T-helper 17 cell (primary cell): ENCODE measurements at regions not wholly inside any gene's neighbourhood (a gene's known extent, or its start where the extent isn't known, plus 50 kb on each side); places are given as distances from the start of the nearest gene placed in this dataset.

Experiments used
- ATAC-seq: fragments of 150-1000 bp; cut with Tn5 transposase; 2 replicates; pipeline ENCODE4 v1.10.0; 2021; ENCODE audit warnings: mild to moderate bottlenecking, moderate library complexity
- DNase-seq, 3 donors: peaks; one replicate each; pipeline versions ENCODE4 v3.0.0 to v3.0.0-alpha.2; 2020 to 2021
- H3K9me3 ChIP-seq: one replicate; pipeline ENCODE4 v1.7.0; 2013; ENCODE audit warnings: low read length, mild to moderate bottlenecking; ENCODE audit not compliant: control insufficient read depth, poor library complexity, severe bottlenecking
- H3K27ac Mint-ChIP-seq: one replicate; pipeline ENCODE4 v1.8.0; 2022; ENCODE audit warnings: mild to moderate bottlenecking, moderate library complexity, mixed read lengths
- H3K27me3 Mint-ChIP-seq: one replicate; pipeline ENCODE4 v1.8.0; 2022; ENCODE audit warnings: mixed read lengths
- H3K36me3 Mint-ChIP-seq: one replicate; pipeline ENCODE4 v1.8.0; 2022; ENCODE audit warnings: low read depth, mixed read lengths
- H3K4me1 Mint-ChIP-seq: one replicate; pipeline ENCODE4 v1.8.0; 2022; ENCODE audit warnings: mild to moderate bottlenecking, mixed read lengths
- H3K4me3 Mint-ChIP-seq: one replicate; pipeline ENCODE4 v1.8.0; 2022; ENCODE audit warnings: mild to moderate bottlenecking, moderate library complexity, mixed read lengths

GRCh38 chr9:107951511-107951910 is 461.9 kb upstream of the KLF4 start:
- H3K9me3 ChIP-seq = no peaks in the 10 kb centered on the region
- no peaks in the 10 kb centered on the region for H3K27me3 Mint-ChIP-seq
- no peak for ATAC-seq
- no peaks in the 10 kb centered on the region for H3K4me1 Mint-ChIP-seq
- no peaks in the 10 kb centered on the region for H3K36me3 Mint-ChIP-seq
- no peak overlapping the region for H3K4me3 Mint-ChIP-seq
- no peak for DNase-seq
- no peak overlapping the region for H3K27ac Mint-ChIP-seq

- Mint-ChIP-seq H3K4me3 (no peak overlapping the region), H3K36me3 (no peaks in the 10 kb centered on the region), H3K27me3 (no peaks in the 10 kb centered on the region), H3K27ac (no peak overlapping the region), H3K4me1 (no peaks in the 10 kb centered on the region)
- H3K9me3 ChIP-seq = no peaks in the 10 kb centered on the region
- ATAC-seq = no peak
- DNase-seq = no peak
These were observed 459.5 kb upstream of the KLF4 start for GRCh38 chr9:107949061-107949460.

- Mint-ChIP-seq H3K27me3 (no peaks in the 10 kb centered on the region), H3K4me3 (no peak overlapping the region), H3K27ac (no peak overlapping the region), H3K36me3 (no peaks in the 10 kb centered on the region), H3K4me1 (no peaks in the 10 kb centered on the region)
- H3K9me3 ChIP-seq = no peaks in the 10 kb centered on the region
- ATAC-seq (no peak), DNase-seq (no peak)
These were observed 459.0 kb upstream of the KLF4 start for GRCh38 chr9:107948601-107949000.

- DNase-seq (no peak), ATAC-seq (no peak)
- Mint-ChIP-seq H3K27ac (no peak overlapping the region), H3K4me3 (no peak overlapping the region), H3K36me3 (no peaks in the 10 kb centered on the region), H3K4me1 (no peaks in the 10 kb centered on the region), H3K27me3 (no peaks in the 10 kb centered on the region)
- no peaks in the 10 kb centered on the region for H3K9me3 ChIP-seq
These were observed 458.5 kb upstream of the KLF4 start for GRCh38 chr9:107948086-107948485.

GRCh38 chr9:107946364-107947141 is 457.0 kb upstream of the KLF4 start:
- ATAC-seq = no peak
- H3K4me1 Mint-ChIP-seq = no peaks in the 10 kb centered on the region
- no peaks in the 10 kb centered on the region for H3K36me3 Mint-ChIP-seq
- no peak overlapping the region for H3K4me3 Mint-ChIP-seq
- no peaks in the 10 kb centered on the region for H3K27me3 Mint-ChIP-seq
- no peak overlapping the region for H3K27ac Mint-ChIP-seq
- DNase-seq = no peak
- H3K9me3 ChIP-seq = no peaks in the 10 kb centered on the region

GRCh38 chr9:107945961-107946360 is 456.4 kb upstream of the KLF4 start:
- no peaks in the 10 kb centered on the region for H3K27me3 Mint-ChIP-seq
- DNase-seq = no peak
- H3K4me3 Mint-ChIP-seq = no peak overlapping the region
- H3K36me3 Mint-ChIP-seq = no peaks in the 10 kb centered on the region
- H3K27ac Mint-ChIP-seq = no peak overlapping the region
- no peaks in the 10 kb centered on the region for H3K4me1 Mint-ChIP-seq
- no peak for ATAC-seq
- no peaks in the 10 kb centered on the region for H3K9me3 ChIP-seq

GRCh38 chr9:107945493-107945892 is 455.9 kb upstream of the KLF4 start:
- ATAC-seq = no peak
- no peak overlapping the region for H3K4me3 Mint-ChIP-seq
- H3K4me1 Mint-ChIP-seq = no peaks in the 10 kb centered on the region
- H3K27me3 Mint-ChIP-seq = no peaks in the 10 kb centered on the region
- H3K9me3 ChIP-seq = no peaks in the 10 kb centered on the region
- DNase-seq = no peak
- H3K36me3 Mint-ChIP-seq = no peaks in the 10 kb centered on the region
- no peak overlapping the region for H3K27ac Mint-ChIP-seq

GRCh38 chr9:107944387-107944786 is 454.8 kb upstream of the KLF4 start:
- H3K4me3 Mint-ChIP-seq = no peak overlapping the region
- H3K36me3 Mint-ChIP-seq = no peaks in the 10 kb centered on the region
- H3K27ac Mint-ChIP-seq = no peak overlapping the region
- DNase-seq (no peak), ATAC-seq (no peak)
- H3K9me3 ChIP-seq = no peaks in the 10 kb centered on the region
- no peaks in the 10 kb centered on the region for H3K27me3 Mint-ChIP-seq
- H3K4me1 Mint-ChIP-seq = no peaks in the 10 kb centered on the region

- H3K4me3 Mint-ChIP-seq = no peak overlapping the region
- no peaks in the 10 kb centered on the region for H3K36me3 Mint-ChIP-seq
- no peak overlapping the region for H3K27ac Mint-ChIP-seq
- no peaks in the 10 kb centered on the region for H3K9me3 ChIP-seq
- ATAC-seq (no peak), DNase-seq (no peak)
- no peaks in the 10 kb centered on the region for H3K27me3 Mint-ChIP-seq
- no peaks in the 10 kb centered on the region for H3K4me1 Mint-ChIP-seq
These were observed 454.3 kb upstream of the KLF4 start for GRCh38 chr9:107943901-107944300.

- ATAC-seq (no peak), DNase-seq (no peak)
- no peak overlapping the region for H3K27ac Mint-ChIP-seq
- no peak overlapping the region for H3K4me3 Mint-ChIP-seq
- no peaks in the 10 kb centered on the region for H3K36me3 Mint-ChIP-seq
- no peaks in the 10 kb centered on the region for H3K27me3 Mint-ChIP-seq
- H3K4me1 Mint-ChIP-seq = no peaks in the 10 kb centered on the region
- no peaks in the 10 kb centered on the region for H3K9me3 ChIP-seq
These were observed 453.3 kb upstream of the KLF4 start for GRCh38 chr9:107942856-107943255.

GRCh38 chr9:107942291-107942690 is 452.7 kb upstream of the KLF4 start:
- H3K4me1 Mint-ChIP-seq = no peaks in the 10 kb centered on the region
- ATAC-seq = no peak
- H3K4me3 Mint-ChIP-seq = no peak overlapping the region
- no peak overlapping the region for H3K27ac Mint-ChIP-seq
- no peaks in the 10 kb centered on the region for H3K9me3 ChIP-seq
- H3K27me3 Mint-ChIP-seq = no peaks in the 10 kb centered on the region
- no peak for DNase-seq
- no peaks in the 10 kb centered on the region for H3K36me3 Mint-ChIP-seq

GRCh38 chr9:107940616-107941595 is 451.3 kb upstream of the KLF4 start:
- H3K36me3 Mint-ChIP-seq = no peaks in the 10 kb centered on the region
- H3K4me3 Mint-ChIP-seq = no peak overlapping the region
- H3K27ac Mint-ChIP-seq = no peak overlapping the region
- H3K27me3 Mint-ChIP-seq = no peaks in the 10 kb centered on the region
- no peaks in the 10 kb centered on the region for H3K9me3 ChIP-seq
- ATAC-seq (no peak), DNase-seq (no peak)
- H3K4me1 Mint-ChIP-seq = no peaks in the 10 kb centered on the region

GRCh38 chr9:107938801-107939386 is 449.3 kb upstream of the KLF4 start:
- DNase-seq (no peak), ATAC-seq (no peak)
- Mint-ChIP-seq H3K4me1 (no peaks in the 10 kb centered on the region), H3K27ac (no peak overlapping the region), H3K27me3 (no peaks in the 10 kb centered on the region), H3K4me3 (no peak overlapping the region), H3K36me3 (no peaks in the 10 kb centered on the region)
- H3K9me3 ChIP-seq = no peaks in the 10 kb centered on the region
